Iris pigment epithelial cell (primary cell): ENCODE measurements at regions not wholly inside any gene's neighbourhood (a gene's known extent, or its start where the extent isn't known, plus 50 kb on each side); places are given as distances from the start of the nearest gene placed in this dataset.
"Not testable (repeated sequence)": the region's sequence is repeated elsewhere in the genome, so short reads cannot be mapped to it uniquely, and the experiment has no call there.

ENCODE experiments used
- DNase-seq: peaks from one replicate; pipeline ENCODE4 v3.0.0-alpha.2; 2011; ENCODE audit warnings: low read depth

- DNase-seq, result no peak
Observed at GRCh38 chr13:58630794-58631193, 999.2 kb downstream of the PCDH17 start.

GRCh38 chr13:58633226-58633625 lies 1001.7 kb downstream of the PCDH17 start:
- DNase-seq, result no peak

- no peak for DNase-seq
Observed at GRCh38 chr13:58655086-58655485, 1023.5 kb downstream of the PCDH17 start.

GRCh38 chr13:58660826-58661225 lies 1029.3 kb downstream of the PCDH17 start:
- no peak for DNase-seq

GRCh38 chr13:58666331-58666730 lies 1034.8 kb downstream of the PCDH17 start:
- DNase-seq, result no peak

- DNase-seq, result no peak
Observed at GRCh38 chr13:58667096-58667495, 1035.6 kb downstream of the PCDH17 start.

- no peak for DNase-seq
Observed at GRCh38 chr13:58680115-58680514, 1048.6 kb downstream of the PCDH17 start.

GRCh38 chr13:58682616-58683015 lies 1051.1 kb downstream of the PCDH17 start:
- no peak for DNase-seq

- DNase-seq, result no peak
Observed at GRCh38 chr13:58687148-58687547, 1055.6 kb downstream of the PCDH17 start.

- no peak for DNase-seq
Observed at GRCh38 chr13:58698531-58698930, 1067.0 kb downstream of the PCDH17 start.

- DNase-seq, result no peak
Observed at GRCh38 chr13:58704953-58705352, 1073.4 kb downstream of the PCDH17 start.

GRCh38 chr13:58706421-58706820 lies 1074.9 kb downstream of the PCDH17 start:
- DNase-seq, result no peak

- DNase-seq, result no peak
Observed at GRCh38 chr13:58712191-58712590, 1080.6 kb downstream of the PCDH17 start.

GRCh38 chr13:58714016-58714415 lies 1082.5 kb downstream of the PCDH17 start:
- DNase-seq, result not testable (repeated sequence)

- DNase-seq, result no peak
Observed at GRCh38 chr13:58721273-58721672, 1089.7 kb downstream of the PCDH17 start.

GRCh38 chr13:58728126-58728525 lies 1096.6 kb downstream of the PCDH17 start:
- no peak for DNase-seq

- DNase-seq, result no peak
Observed at GRCh38 chr13:58729361-58729760, 1097.8 kb downstream of the PCDH17 start.

- DNase-seq, result no peak
Observed at GRCh38 chr13:58744686-58745085, 1113.1 kb downstream of the PCDH17 start.

- no peak for DNase-seq
Observed at GRCh38 chr13:58767566-58767965, 1136.0 kb downstream of the PCDH17 start.

GRCh38 chr13:58773280-58773859 lies 1141.8 kb downstream of the PCDH17 start:
- DNase-seq, result no peak

GRCh38 chr13:58782736-58783135 lies 1151.2 kb downstream of the PCDH17 start:
- no peak for DNase-seq

- no peak for DNase-seq
Observed at GRCh38 chr13:58792854-58793253, 1161.3 kb downstream of the PCDH17 start.

- no peak for DNase-seq
Observed at GRCh38 chr13:58795715-58796114, 1164.2 kb downstream of the PCDH17 start.

- DNase-seq, result no peak
Observed at GRCh38 chr13:58804832-58805231, 1173.3 kb downstream of the PCDH17 start.

GRCh38 chr13:58806401-58806800 lies 1174.9 kb downstream of the PCDH17 start:
- DNase-seq, result no peak
